HepG2 (cell line): ENCODE measurements at regions not wholly inside any gene's neighbourhood (a gene's known extent, or its start where the extent isn't known, plus 50 kb on each side); places are given as distances from the start of the nearest gene placed in this dataset.

ENCODE experiments used
- ATAC-seq: fragments of 200-7000 bp; cut with Tn5 transposase; 3 replicates; pipeline ENCODE4 v1.9.1; 2020; ENCODE audit warnings: mild to moderate bottlenecking, moderate library complexity
- BruUV-seq: library from RNA; stranded (reverse); fragments of 400-500 nt; replicated peaks from 2 replicates; lab custom pipeline; 2021; lab: Mats Ljungman, UMichigan
- CTCF ChIA-PET: fragments of 300-600 bp; formaldehyde crosslinking; extraction: SDS; loops from one replicate; lab custom pipeline; 2021; ENCODE audit warnings: low total read pairs, inconsistent platforms, low intra/inter-chr PET ratio; lab: Yijun Ruan, JAX
- POLR2A ChIA-PET: fragments of 350-600 bp; sonication (Branson Sonifier 250); formaldehyde crosslinking; loops from one replicate; lab custom pipeline; 2020; ENCODE audit warnings: antibody characterized with exemption, inconsistent platforms; lab: Yijun Ruan, JAX
- DNase-seq: peaks from one replicate; pipeline ENCODE4 v3.0.0-alpha.2; 2015; ENCODE audit warnings: low spot score
- FAIRE-seq: peaks from 3 replicates; lab custom pipeline; 2011; peaks lifted over from hg19 to GRCh38; lab: Jason Lieb, UNC
- H2AFZ ChIP-seq: one replicate; pipeline ENCODE4 v1.6.1; 2011; ENCODE audit warnings: low read length, inconsistent platforms
- H3K27ac ChIP-seq: fragments of 300-600 bp; 3 replicates; pipeline ENCODE4 v1.8.0; 2011; ENCODE audit warnings: mixed run types, mild to moderate bottlenecking, mixed read lengths, low read length, inconsistent platforms; ENCODE audit not compliant: insufficient read depth; ENCODE audit errors: extremely low read length
- H3K27me3 ChIP-seq, 2 experiments: fragments of 200-600 bp in 1 of 2; 2 replicates in 1 of 2; 3 replicates in 1 of 2; pipeline versions ENCODE4 v1.6.0 to v1.8.0; 2011; ENCODE audit warnings: low read length in 2 of 2, mild to moderate bottlenecking in 2 of 2, moderate library complexity in 2 of 2, inconsistent platforms in 1 of 2; ENCODE audit not compliant: insufficient read depth in 2 of 2, control insufficient read depth in 1 of 2
- H3K36me3 ChIP-seq, 2 experiments: fragments of 200-600 bp in 1 of 2; replicated peaks in 1 of 2; 2 replicates in 1 of 2; 3 replicates in 1 of 2; pipeline versions ENCODE4 v1.5.1 to v1.8.0; 2011; ENCODE audit warnings: low read length in 2 of 2, inconsistent platforms in 1 of 2; ENCODE audit not compliant: insufficient read depth in 2 of 2, control insufficient read depth in 1 of 2
- H3K4me1 ChIP-seq: 2 replicates; pipeline ENCODE4 v1.5.1; 2012; ENCODE audit warnings: low read length, inconsistent platforms; ENCODE audit not compliant: insufficient read depth
- H3K4me2 ChIP-seq: 2 replicates; pipeline ENCODE4 v1.6.0; 2011; ENCODE audit warnings: low read depth, low read length, inconsistent platforms
- H3K4me3 ChIP-seq, 3 experiments: fragments of 200-600 bp in 1 of 3; sonication (generic), shearing (Covaris generic) in 1 of 3; replicated peaks in 1 of 3; 2 replicates each; pipeline ENCODE4 v1.5.1; 2011 to 2016; ENCODE audit warnings: low read length in 3 of 3, inconsistent platforms in 2 of 3, low read depth in 2 of 3, mild to moderate bottlenecking in 2 of 3, control low read depth in 1 of 3, mixed read lengths in 1 of 3; ENCODE audit not compliant: insufficient read depth in 1 of 3
- H3K79me2 ChIP-seq: one replicate; pipeline ENCODE4 v1.6.1; 2011; ENCODE audit warnings: low read length, inconsistent platforms; ENCODE audit not compliant: insufficient read depth
- H3K9ac ChIP-seq: 2 replicates; pipeline ENCODE4 v1.6.0; 2011; ENCODE audit warnings: mild to moderate bottlenecking, low read depth, low read length, inconsistent platforms; ENCODE audit not compliant: insufficient read depth
- H3K9me3 ChIP-seq: 2 replicates; pipeline ENCODE4 v1.5.1; 2012; ENCODE audit warnings: mild to moderate bottlenecking, low read length
- H4K20me1 ChIP-seq: 2 replicates; pipeline ENCODE4 v1.6.0; 2011; ENCODE audit warnings: inconsistent platforms, mild to moderate bottlenecking, low read length, moderate library complexity; ENCODE audit not compliant: insufficient read depth
- ARNT2 ChIP-seq: sonication (generic); formaldehyde crosslinking; IDR thresholded peaks from 2 replicates; pipeline ENCODE4 v1.8.0; 2022; ENCODE audit warnings: mild to moderate bottlenecking, low read depth, missing genetic modification reagents, moderate library complexity
- ELF4 ChIP-seq: sonication (generic); formaldehyde crosslinking; IDR thresholded peaks from 2 replicates; pipeline ENCODE4 v1.5.0; 2020; ENCODE audit warnings: missing genetic modification reagents, mild to moderate bottlenecking, moderate library complexity, borderline replicate concordance
- GMEB2 ChIP-seq: IDR thresholded peaks from 2 replicates; pipeline ENCODE4 v1.6.1; 2016; ENCODE audit warnings: missing biosample characterization, missing genetic modification reagents, low read depth
- KLF12 ChIP-seq: sonication (generic); formaldehyde crosslinking; IDR thresholded peaks from 2 replicates; pipeline ENCODE4 v1.4.0; 2020; ENCODE audit warnings: missing genetic modification reagents, borderline replicate concordance
- NFIC ChIP-seq: IDR thresholded peaks from 2 replicates; pipeline ENCODE4 v1.6.1; 2012; ENCODE audit warnings: mild to moderate bottlenecking, low read length, inconsistent platforms
- RAD21 ChIP-seq: fragments of 450-650 bp; formaldehyde crosslinking; IDR thresholded peaks from 2 replicates; pipeline ENCODE4 v1.5.0; 2020; ENCODE audit warnings: mild to moderate bottlenecking
- SKI ChIP-seq: fragments of 450-650 bp; IDR thresholded peaks from one replicate; pipeline ENCODE4 v1.6.1; 2018; ENCODE audit warnings: mild to moderate bottlenecking; ENCODE audit not compliant: partially characterized antibody
- SUZ12 ChIP-seq: fragments of 150-350 bp; IDR thresholded peaks from 2 replicates; pipeline ENCODE4 v1.6.1; 2014; ENCODE audit warnings: low read depth, low read length
- ZFP41 ChIP-seq: sonication (generic); formaldehyde crosslinking; IDR thresholded peaks from 2 replicates; pipeline ENCODE4 v1.4.0; 2020; ENCODE audit warnings: mild to moderate bottlenecking, missing genetic modification reagents, borderline replicate concordance
- ZMAT3 ChIP-seq: sonication (generic); formaldehyde crosslinking; conservative IDR thresholded peaks from 2 replicates; pipeline ENCODE4 v1.7.0; 2021; ENCODE audit warnings: missing genetic modification reagents
- ZNF3 ChIP-seq: IDR thresholded peaks from 2 replicates; pipeline ENCODE4 v1.7.0; 2017; ENCODE audit warnings: inconsistent platforms
- ZNF382 ChIP-seq: sonication (generic); formaldehyde crosslinking; IDR thresholded peaks from 2 replicates; pipeline ENCODE4 v1.5.0; 2020; ENCODE audit warnings: missing genetic modification reagents, mild to moderate bottlenecking, borderline replicate concordance
- ZNF770 ChIP-seq: sonication (generic); formaldehyde crosslinking; IDR thresholded peaks from 2 replicates; pipeline ENCODE4 v1.5.0; 2020; ENCODE audit warnings: mild to moderate bottlenecking, missing genetic modification reagents
- WGBS: methylation state at CpG from one replicate; pipeline ENCODE4 v1.1.6; 2017; ENCODE audit warnings: low lambda C conversion rate; 5-methylcytosine and 5-hydroxymethylcytosine counted together
- in situ Hi-C: cut with HindIII; loops from 2 replicates; pipeline ENCODE4 v1.10.0; 2017; ENCODE audit warnings: low pct_unique_long_range_greater_than_20kb; ENCODE audit not compliant: extremely low pct_ligation_motif_present
- intact Hi-C: fragments of 100-400 bp; cut with micrococcal nuclease; formaldehyde crosslinking; loops from one replicate; pipeline ENCODE4 v1.10.0; 2022; ENCODE audit not compliant: unreplicated experiment
- TF ChIP-seq, protein P1 (sequence below): sonication (generic); formaldehyde crosslinking; IDR thresholded peaks from 2 replicates; pipeline ENCODE4 v1.5.0; 2020; ENCODE audit warnings: mild to moderate bottlenecking, missing genetic modification reagents, borderline replicate concordance

- no peak for FAIRE-seq
- TF ChIP-seq ZFP41 (CRISPR knock-in tag) (no peak), SUZ12 (no peak), ZMAT3 (CRISPR knock-in tag) (no peak), ZNF3 (CRISPR knock-in tag) (no peak), SKI (no peak), ELF4 (CRISPR knock-in tag) (no peak), KLF12 (CRISPR knock-in tag) (no peak), GMEB2 (CRISPR knock-in tag) (no peak), ZNF770 (no peak), RAD21 (CRISPR knock-in tag) (no peak), ARNT2 (CRISPR knock-in tag) (no peak), ZNF382 (CRISPR knock-in tag) (no peak), NFIC (no peak)
- TF ChIP-seq, protein P1, sequence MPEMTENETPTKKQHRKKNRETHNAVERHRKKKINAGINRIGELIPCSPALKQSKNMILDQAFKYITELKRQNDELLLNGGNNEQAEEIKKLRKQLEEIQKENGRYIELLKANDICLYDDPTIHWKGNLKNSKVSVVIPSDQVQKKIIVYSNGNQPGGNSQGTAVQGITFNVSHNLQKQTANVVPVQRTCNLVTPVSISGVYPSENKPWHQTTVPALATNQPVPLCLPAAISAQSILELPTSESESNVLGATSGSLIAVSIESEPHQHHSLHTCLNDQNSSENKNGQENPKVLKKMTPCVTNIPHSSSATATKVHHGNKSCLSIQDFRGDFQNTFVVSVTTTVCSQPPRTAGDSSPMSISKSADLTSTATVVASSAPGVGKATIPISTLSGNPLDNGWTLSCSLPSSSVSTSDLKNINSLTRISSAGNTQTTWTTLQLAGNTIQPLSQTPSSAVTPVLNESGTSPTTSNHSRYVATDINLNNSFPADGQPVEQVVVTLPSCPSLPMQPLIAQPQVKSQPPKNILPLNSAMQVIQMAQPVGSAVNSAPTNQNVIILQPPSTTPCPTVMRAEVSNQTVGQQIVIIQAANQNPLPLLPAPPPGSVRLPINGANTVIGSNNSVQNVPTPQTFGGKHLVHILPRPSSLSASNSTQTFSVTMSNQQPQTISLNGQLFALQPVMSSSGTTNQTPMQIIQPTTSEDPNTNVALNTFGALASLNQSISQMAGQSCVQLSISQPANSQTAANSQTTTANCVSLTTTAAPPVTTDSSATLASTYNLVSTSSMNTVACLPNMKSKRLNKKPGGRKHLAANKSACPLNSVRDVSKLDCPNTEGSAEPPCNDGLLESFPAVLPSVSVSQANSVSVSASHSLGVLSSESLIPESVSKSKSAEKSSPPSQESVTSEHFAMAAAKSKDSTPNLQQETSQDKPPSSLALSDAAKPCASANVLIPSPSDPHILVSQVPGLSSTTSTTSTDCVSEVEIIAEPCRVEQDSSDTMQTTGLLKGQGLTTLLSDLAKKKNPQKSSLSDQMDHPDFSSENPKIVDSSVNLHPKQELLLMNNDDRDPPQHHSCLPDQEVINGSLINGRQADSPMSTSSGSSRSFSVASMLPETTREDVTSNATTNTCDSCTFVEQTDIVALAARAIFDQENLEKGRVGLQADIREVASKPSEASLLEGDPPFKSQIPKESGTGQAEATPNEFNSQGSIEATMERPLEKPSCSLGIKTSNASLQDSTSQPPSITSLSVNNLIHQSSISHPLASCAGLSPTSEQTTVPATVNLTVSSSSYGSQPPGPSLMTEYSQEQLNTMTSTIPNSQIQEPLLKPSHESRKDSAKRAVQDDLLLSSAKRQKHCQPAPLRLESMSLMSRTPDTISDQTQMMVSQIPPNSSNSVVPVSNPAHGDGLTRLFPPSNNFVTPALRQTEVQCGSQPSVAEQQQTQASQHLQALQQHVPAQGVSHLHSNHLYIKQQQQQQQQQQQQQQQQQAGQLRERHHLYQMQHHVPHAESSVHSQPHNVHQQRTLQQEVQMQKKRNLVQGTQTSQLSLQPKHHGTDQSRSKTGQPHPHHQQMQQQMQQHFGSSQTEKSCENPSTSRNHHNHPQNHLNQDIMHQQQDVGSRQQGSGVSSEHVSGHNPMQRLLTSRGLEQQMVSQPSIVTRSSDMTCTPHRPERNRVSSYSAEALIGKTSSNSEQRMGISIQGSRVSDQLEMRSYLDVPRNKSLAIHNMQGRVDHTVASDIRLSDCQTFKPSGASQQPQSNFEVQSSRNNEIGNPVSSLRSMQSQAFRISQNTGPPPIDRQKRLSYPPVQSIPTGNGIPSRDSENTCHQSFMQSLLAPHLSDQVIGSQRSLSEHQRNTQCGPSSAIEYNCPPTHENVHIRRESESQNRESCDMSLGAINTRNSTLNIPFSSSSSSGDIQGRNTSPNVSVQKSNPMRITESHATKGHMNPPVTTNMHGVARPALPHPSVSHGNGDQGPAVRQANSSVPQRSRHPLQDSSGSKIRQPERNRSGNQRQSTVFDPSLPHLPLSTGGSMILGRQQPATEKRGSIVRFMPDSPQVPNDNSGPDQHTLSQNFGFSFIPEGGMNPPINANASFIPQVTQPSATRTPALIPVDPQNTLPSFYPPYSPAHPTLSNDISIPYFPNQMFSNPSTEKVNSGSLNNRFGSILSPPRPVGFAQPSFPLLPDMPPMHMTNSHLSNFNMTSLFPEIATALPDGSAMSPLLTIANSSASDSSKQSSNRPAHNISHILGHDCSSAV, result no peak
Observed at GRCh38 chr2:16612490-16612889, 53.1 kb downstream of the CYRIA start.

More at GRCh38 chr2:16612490-16612889, 53.1 kb downstream of the CYRIA start:
- no peak for DNase-seq
- no peak overlapping the region for H3K27ac ChIP-seq
- 0 out of 2 replicates have a peak, but pooled peaks cover 4% of the 10 kb centered on the region for H3K4me1 ChIP-seq
- no peaks in the 10 kb centered on the region; a peak in 3 of 5 replicates for H3K27me3 ChIP-seq
- BruUV-seq, result no TSS peak
- no peak overlapping the region for H3K4me3 ChIP-seq
- H3K36me3 ChIP-seq, result no peaks in the 10 kb centered on the region
- 20% methylated on average over 4 of the region's 4 CpGs for WGBS
- no peak overlapping the region for H3K9ac ChIP-seq
- no peaks in the 10 kb centered on the region for H4K20me1 ChIP-seq
- in situ Hi-C loops (loop anchor here (5.0 kb wide), 1 partner anchor 145 kb away; no protein-coding TSS in a partner anchor), intact Hi-C loops (loop anchor here (2.0 kb wide), 1 partner anchor 288 kb away; no protein-coding TSS in a partner anchor)
- H3K9me3 ChIP-seq, result no peaks in the 10 kb centered on the region
- ATAC-seq, result no peak
- no peak overlapping the region for H3K4me2 ChIP-seq
- ChIA-PET POLR2A (no interaction called here), CTCF (interaction anchor here (1.4 kb wide), 1 partner anchor 288 kb away, joined by 6 read pairs; no protein-coding TSS in a partner anchor)
- no peaks in the 10 kb centered on the region for H3K79me2 ChIP-seq
- H2AFZ ChIP-seq, result no peak overlapping the region
